Cardiac muscle cell (in vitro differentiated cells and primary cell): ENCODE measurements at regions not wholly inside any gene's neighbourhood (a gene's known extent, or its start where the extent isn't known, plus 50 kb on each side); places are given as distances from the start of the nearest gene placed in this dataset.

ENCODE experiments used
- DNase-seq, 2 donors: peaks; one replicate each; pipeline versions ENCODE4 v3.0.0 to v3.0.0-alpha.2; 2010 to 2017; ENCODE audit warnings: low read depth in 1 of 2, low spot score in 1 of 2
- H3K27ac ChIP-seq: fragments of 200-600 bp; sonication (generic); 2 replicates; pipeline ENCODE4 v1.5.1; 2016
- H3K27me3 ChIP-seq: fragments of 200-600 bp; sonication (generic); 2 replicates; pipeline ENCODE4 v1.6.0; 2016; ENCODE audit warnings: control low read depth
- H3K36me3 ChIP-seq: fragments of 200-600 bp; sonication (generic); 2 replicates; pipeline ENCODE4 v1.5.1; 2016; ENCODE audit warnings: control low read depth
- H3K4me1 ChIP-seq: fragments of 200-600 bp; sonication (generic); 2 replicates; pipeline ENCODE4 v1.8.1; 2017; ENCODE audit warnings: low read depth, mild to moderate bottlenecking, mixed run types
- H3K4me3 ChIP-seq: fragments of 200-600 bp; sonication (generic); 2 replicates; pipeline ENCODE4 v1.5.1; 2016; ENCODE audit warnings: mild to moderate bottlenecking
- H3K9me3 ChIP-seq: fragments of 200-600 bp; sonication (generic); 2 replicates; pipeline ENCODE4 v1.5.1; 2017; ENCODE audit warnings: low read depth, mild to moderate bottlenecking, control low read depth
- CTCF ChIP-seq: IDR thresholded peaks from 2 replicates; pipeline ENCODE4 v1.5.1; 2012; ENCODE audit warnings: low read depth, mild to moderate bottlenecking, low read length

- Histone ChIP-seq H3K27me3 (no peaks in the 10 kb centered on the region), H3K4me3 (no peak overlapping the region), H3K27ac (no peak overlapping the region), H3K4me1 (no peaks in the 10 kb centered on the region), H3K36me3 (no peaks in the 10 kb centered on the region), H3K9me3 (no peaks in the 10 kb centered on the region)
- no peak for TF ChIP-seq CTCF
- no peak for DNase-seq
Measured at GRCh38 chr11:119810478-119811232, 81.7 kb upstream of the NECTIN1 start.

- no peak for DNase-seq
- Histone ChIP-seq H3K9me3 (no peaks in the 10 kb centered on the region), H3K4me1 (no peaks in the 10 kb centered on the region), H3K36me3 (no peaks in the 10 kb centered on the region), H3K27ac (no peak overlapping the region), H3K27me3 (no peaks in the 10 kb centered on the region), H3K4me3 (no peak overlapping the region)
- no peak for TF ChIP-seq CTCF
Measured at GRCh38 chr11:119809346-119809745, 80.3 kb upstream of the NECTIN1 start.

- TF ChIP-seq CTCF = no peak
- H3K9me3 ChIP-seq = no peaks in the 10 kb centered on the region
- no peaks in the 10 kb centered on the region for H3K4me1 ChIP-seq
Measured at GRCh38 chr11:119808407-119809185, 79.6 kb upstream of the NECTIN1 start.

GRCh38 chr11:119807841-119808240, 78.8 kb upstream of the NECTIN1 start:
- H3K4me1 ChIP-seq = no peaks in the 10 kb centered on the region
- no peak overlapping the region for H3K4me3 ChIP-seq
- no peak for TF ChIP-seq CTCF
- no peak overlapping the region for H3K27ac ChIP-seq
- no peaks in the 10 kb centered on the region for H3K27me3 ChIP-seq
- DNase-seq = no peak
- no peaks in the 10 kb centered on the region for H3K36me3 ChIP-seq
- H3K9me3 ChIP-seq = no peaks in the 10 kb centered on the region

More at GRCh38 chr11:119808407-119809185, 79.6 kb upstream of the NECTIN1 start:
- Histone ChIP-seq H3K4me3 (no peak overlapping the region), H3K27me3 (no peaks in the 10 kb centered on the region), H3K36me3 (no peaks in the 10 kb centered on the region), H3K27ac (no peak overlapping the region)
- no peak for DNase-seq

GRCh38 chr11:119807402-119807801, 78.4 kb upstream of the NECTIN1 start:
- no peak for DNase-seq
- no peak overlapping the region for H3K4me3 ChIP-seq
- TF ChIP-seq CTCF = no peak
- no peak overlapping the region for H3K27ac ChIP-seq
- H3K36me3 ChIP-seq = no peaks in the 10 kb centered on the region
- H3K4me1 ChIP-seq = no peaks in the 10 kb centered on the region
- H3K27me3 ChIP-seq = no peaks in the 10 kb centered on the region
- H3K9me3 ChIP-seq = no peaks in the 10 kb centered on the region
